ENCODE measurements at regions not wholly inside any gene's neighbourhood (a gene's known extent, or its start where the extent isn't known, plus 50 kb on each side); places are given as distances from the start of the nearest gene placed in this dataset.

DNA sequence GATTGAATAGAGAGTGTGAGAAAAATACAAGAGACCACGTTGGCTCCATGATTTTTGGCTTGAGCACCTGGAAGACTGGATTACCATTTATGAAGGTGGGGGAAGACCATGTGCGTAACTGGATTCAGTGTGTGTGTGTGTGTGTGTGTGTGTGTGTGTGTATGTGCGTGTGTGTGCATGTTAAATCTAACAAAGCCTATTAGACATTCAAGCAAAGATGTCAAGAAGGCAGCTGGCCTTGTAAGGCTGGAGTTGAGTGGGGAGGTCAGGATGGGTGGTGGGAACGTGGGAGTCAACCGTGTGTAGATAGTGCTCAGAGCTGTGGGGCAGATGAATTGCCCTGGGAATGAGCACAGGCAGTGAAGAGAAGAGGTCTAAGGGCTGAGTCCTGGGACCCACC, 293.8 kb upstream of the POU3F1 start:
- TF ChIP-seq POLR2AphosphoS5 (IDR thresholded peaks at IDR 0.05; ENCODE audit: low read depth, low read length) (no peak), SIN3A (IDR thresholded peaks at IDR 0.05; ENCODE audit: borderline replicate concordance, insufficient read depth, low read length) (no peak), FOXP2 (optimal IDR thresholded peaks at IDR 0.05; ENCODE audit: borderline replicate concordance, extremely low read depth, extremely low read length, insufficient read depth) (no peak), TAF1 (IDR thresholded peaks at IDR 0.05; ENCODE audit: borderline replicate concordance, insufficient read depth, low read length) (no peak)
- TF ChIP-seq, protein P1, sequence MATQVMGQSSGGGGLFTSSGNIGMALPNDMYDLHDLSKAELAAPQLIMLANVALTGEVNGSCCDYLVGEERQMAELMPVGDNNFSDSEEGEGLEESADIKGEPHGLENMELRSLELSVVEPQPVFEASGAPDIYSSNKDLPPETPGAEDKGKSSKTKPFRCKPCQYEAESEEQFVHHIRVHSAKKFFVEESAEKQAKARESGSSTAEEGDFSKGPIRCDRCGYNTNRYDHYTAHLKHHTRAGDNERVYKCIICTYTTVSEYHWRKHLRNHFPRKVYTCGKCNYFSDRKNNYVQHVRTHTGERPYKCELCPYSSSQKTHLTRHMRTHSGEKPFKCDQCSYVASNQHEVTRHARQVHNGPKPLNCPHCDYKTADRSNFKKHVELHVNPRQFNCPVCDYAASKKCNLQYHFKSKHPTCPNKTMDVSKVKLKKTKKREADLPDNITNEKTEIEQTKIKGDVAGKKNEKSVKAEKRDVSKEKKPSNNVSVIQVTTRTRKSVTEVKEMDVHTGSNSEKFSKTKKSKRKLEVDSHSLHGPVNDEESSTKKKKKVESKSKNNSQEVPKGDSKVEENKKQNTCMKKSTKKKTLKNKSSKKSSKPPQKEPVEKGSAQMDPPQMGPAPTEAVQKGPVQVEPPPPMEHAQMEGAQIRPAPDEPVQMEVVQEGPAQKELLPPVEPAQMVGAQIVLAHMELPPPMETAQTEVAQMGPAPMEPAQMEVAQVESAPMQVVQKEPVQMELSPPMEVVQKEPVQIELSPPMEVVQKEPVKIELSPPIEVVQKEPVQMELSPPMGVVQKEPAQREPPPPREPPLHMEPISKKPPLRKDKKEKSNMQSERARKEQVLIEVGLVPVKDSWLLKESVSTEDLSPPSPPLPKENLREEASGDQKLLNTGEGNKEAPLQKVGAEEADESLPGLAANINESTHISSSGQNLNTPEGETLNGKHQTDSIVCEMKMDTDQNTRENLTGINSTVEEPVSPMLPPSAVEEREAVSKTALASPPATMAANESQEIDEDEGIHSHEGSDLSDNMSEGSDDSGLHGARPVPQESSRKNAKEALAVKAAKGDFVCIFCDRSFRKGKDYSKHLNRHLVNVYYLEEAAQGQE (IDR thresholded peaks at IDR 0.05; ENCODE audit: insufficient read depth in 1 of 2, low read depth in 2 of 2, low read length in 2 of 2), result no peak

DNA sequence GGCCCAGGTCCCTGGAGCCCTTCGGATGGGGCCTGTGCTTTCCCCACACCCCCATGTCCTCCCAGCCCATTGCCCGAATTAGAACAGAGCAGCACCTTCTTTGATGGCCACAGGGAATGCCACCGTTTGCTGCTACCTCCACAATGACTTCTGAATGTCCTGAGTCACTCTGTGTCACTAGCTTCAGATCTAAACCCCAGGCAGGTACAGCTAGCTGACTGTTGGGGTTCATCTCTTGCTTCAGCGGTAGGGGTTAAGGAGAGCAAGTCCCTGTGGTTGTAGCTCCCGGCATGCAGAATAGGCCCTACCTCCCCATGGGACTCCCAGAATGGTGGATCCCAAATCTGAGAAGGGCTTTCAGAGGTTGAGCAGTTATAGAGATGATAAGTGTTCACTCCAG, 291.1 kb upstream of the POU3F1 start:
- TF ChIP-seq FOXP2 (optimal IDR thresholded peaks at IDR 0.05; ENCODE audit: borderline replicate concordance, extremely low read depth, extremely low read length, insufficient read depth), result no peak
- TF ChIP-seq TAF1 (IDR thresholded peaks at IDR 0.05; ENCODE audit: borderline replicate concordance, insufficient read depth, low read length), result no peak
- no peak for TF ChIP-seq POLR2AphosphoS5 (IDR thresholded peaks at IDR 0.05; ENCODE audit: low read depth, low read length)
- TF ChIP-seq, protein P1 (IDR thresholded peaks at IDR 0.05; ENCODE audit: insufficient read depth in 1 of 2, low read depth in 2 of 2, low read length in 2 of 2), result no peak
- TF ChIP-seq SIN3A (IDR thresholded peaks at IDR 0.05; ENCODE audit: borderline replicate concordance, insufficient read depth, low read length), result no peak

DNA sequence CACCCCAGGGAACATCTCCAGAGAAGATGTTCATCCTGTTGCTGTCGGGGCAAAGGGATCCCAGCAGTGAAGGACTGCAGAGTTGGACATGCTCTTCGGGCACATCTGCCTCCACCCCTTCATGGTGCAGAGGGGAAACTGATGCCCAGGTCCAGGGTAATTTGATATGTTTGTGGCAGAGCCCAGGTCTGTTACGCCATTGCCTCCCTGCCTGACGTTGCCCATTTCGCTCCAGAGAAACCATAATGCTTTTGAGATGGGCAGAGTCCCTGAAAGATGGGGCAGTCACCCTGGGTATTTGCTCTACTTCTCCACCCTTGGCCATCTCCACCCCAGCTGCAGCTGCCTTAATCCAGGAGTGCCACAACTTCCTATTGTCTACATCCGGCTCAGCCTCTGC, 290.4 kb upstream of the POU3F1 start:
- no peak for TF ChIP-seq TAF1 (IDR thresholded peaks at IDR 0.05; ENCODE audit: borderline replicate concordance, insufficient read depth, low read length)
- no peak for TF ChIP-seq POLR2AphosphoS5 (IDR thresholded peaks at IDR 0.05; ENCODE audit: low read depth, low read length)
- no peak for TF ChIP-seq SIN3A (IDR thresholded peaks at IDR 0.05; ENCODE audit: borderline replicate concordance, insufficient read depth, low read length)
- TF ChIP-seq, protein P1 (IDR thresholded peaks at IDR 0.05; ENCODE audit: insufficient read depth in 1 of 2, low read depth in 2 of 2, low read length in 2 of 2), result no peak
- no peak for TF ChIP-seq FOXP2 (optimal IDR thresholded peaks at IDR 0.05; ENCODE audit: borderline replicate concordance, extremely low read depth, extremely low read length, insufficient read depth)

DNA sequence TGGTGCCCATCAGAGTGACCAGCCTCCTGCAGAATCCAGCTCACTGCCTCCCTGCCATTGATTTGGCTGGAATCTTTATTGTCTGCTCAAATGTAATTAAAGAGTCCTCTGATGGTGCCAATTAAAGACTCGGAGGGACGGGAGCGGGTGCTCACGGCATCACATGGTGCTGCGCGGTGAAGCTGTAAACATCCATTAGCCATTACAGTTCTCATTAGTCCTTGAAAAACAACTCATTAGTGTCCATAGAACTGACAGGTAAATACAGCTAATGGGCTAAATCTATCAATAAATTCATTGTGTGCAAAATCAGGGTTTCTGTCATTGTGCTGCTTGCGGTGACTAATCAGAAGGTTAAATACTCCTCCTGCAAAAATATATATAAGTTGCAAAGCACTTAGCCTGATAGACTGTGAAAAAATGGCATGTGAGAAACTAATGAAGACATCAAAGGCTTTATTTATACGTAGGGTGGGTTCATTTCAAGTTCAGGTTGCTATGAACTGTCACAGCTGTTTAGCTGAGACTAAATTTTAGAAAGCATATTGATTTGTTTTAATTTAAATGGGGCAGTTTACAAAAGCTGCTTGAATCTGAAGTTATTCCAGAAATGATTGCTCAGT, 289.8 kb upstream of the POU3F1 start:
- TF ChIP-seq, protein P1 (IDR thresholded peaks at IDR 0.05; ENCODE audit: insufficient read depth in 1 of 2, low read depth in 2 of 2, low read length in 2 of 2), result no peak
- TF ChIP-seq SIN3A (IDR thresholded peaks at IDR 0.05; ENCODE audit: borderline replicate concordance, insufficient read depth, low read length) (no peak), TAF1 (IDR thresholded peaks at IDR 0.05; ENCODE audit: borderline replicate concordance, insufficient read depth, low read length) (no peak), FOXP2 (optimal IDR thresholded peaks at IDR 0.05; ENCODE audit: borderline replicate concordance, extremely low read depth, extremely low read length, insufficient read depth) (no peak), POLR2AphosphoS5 (IDR thresholded peaks at IDR 0.05; ENCODE audit: low read depth, low read length) (no peak)

All from PFSK-1 (cell line).